GM21367 (cell line): ENCODE measurements at regions not wholly inside any gene's neighbourhood (a gene's known extent, or its start where the extent isn't known, plus 50 kb on each side); places are given as distances from the start of the nearest gene placed in this dataset.
"Not testable (repeated sequence)": the region's sequence is repeated elsewhere in the genome, so short reads cannot be mapped to it uniquely, and the experiment has no call there.

Experiments used
- ATAC-seq: cut with Tn5 transposase; IDR thresholded peaks from one replicate; pipeline ENCODE4 v1.9.1; 2021; ENCODE audit not compliant: unreplicated experiment

DNA sequence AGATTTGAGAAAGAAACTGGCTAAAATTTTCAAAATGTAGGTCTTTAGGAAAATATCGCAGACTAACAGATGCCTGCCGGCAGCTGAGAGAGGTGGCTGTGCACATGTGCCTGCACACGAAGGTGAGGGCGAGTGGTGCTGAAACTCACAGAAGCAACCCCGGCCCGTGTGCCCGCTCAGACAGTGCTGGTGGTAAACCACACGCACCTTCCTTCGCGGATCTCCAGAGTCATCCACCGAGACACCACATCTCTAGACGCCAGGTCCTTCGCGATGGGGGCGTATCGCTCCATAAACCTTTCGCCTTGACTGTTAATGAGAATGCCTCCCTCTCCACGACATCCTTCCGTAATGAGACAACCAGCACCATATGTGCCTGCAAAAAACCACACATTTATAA lies 68.5 kb upstream of the TNK2 start:
- ATAC-seq: not testable (repeated sequence)

DNA sequence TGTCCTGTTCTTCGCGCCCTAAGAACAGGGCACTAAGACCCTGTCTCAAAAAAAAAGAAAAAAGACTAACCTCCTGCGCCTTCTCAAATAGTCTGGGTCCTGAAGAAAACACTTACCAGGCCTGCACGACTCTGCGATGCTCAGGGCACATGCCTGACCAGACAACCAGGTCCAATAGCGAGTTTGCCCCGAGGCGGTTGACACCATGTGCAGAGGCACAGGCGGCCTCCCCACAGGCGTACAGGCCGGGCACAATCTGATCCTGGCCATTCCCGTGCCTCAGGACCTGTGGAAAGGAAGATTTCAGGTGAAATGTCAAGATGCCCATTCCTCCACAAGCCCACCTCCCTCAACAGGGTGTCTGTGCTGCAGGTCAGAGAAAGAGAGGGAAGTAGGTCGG lies 65.9 kb upstream of the TNK2 start:
- not testable (repeated sequence) for ATAC-seq

DNA sequence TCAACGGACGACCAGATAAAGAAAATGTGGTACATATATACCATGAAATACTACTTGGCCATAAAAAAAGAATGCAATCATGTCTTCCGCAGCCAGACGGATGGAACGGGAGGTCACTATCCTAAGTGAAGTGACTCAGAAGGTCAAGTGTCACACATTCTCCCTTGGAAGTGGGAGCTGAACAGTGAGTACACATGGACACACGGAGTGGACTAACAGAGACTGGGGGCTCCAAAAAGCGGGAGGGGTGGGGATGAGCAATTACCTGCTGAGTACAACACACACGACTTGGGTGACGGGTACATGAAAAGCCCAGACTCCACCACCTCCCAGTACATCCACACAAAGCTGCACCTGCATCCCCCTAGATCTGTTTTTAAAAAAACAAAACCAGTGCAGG lies 62.5 kb upstream of the TNK2 start:
- ATAC-seq: not testable (repeated sequence)

DNA sequence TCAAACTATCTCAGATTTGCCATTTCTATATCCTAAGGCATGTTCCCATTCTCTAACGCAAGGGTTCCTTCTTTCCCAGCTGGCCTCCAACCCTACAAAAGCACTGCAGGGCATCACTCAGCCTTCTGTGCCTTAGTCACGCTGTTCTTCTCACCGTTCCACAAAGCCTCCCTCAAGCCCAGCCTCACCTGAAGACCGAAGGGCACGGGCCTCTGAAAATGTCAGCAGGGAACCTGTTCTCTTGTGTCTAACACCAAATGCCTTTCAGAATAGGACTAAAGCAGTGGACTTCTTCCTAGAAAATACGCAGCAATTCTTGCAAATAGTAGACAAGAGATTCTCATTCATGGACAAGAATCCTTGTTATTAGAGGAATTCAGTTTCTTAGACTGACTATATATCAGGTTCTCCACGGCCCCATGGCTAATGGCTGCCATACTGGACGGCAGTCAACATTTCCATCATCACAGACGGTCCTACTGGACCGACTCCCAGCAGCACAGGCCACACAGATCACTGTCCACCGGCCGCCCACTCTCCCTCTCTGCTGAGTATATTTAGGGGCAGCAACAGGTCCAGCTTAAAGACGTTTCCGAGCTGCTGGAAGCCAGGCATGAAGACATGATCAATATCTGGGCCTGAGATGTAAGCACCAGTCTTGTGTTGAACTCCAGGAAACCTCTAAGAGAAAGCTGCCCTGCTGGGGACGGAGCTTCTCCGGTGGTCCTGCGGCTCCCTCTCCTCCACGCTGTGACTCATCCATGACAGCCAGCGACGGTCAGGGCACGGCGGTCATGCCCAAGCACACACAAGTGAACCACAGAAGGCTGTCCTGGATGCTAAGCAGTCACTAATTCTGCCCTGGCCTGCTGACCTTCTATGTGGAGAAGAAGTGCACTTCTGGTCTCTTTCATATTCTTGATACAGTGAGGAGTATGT lies 61.8 kb upstream of the TNK2 start:
- ATAC-seq: not testable (repeated sequence)

DNA sequence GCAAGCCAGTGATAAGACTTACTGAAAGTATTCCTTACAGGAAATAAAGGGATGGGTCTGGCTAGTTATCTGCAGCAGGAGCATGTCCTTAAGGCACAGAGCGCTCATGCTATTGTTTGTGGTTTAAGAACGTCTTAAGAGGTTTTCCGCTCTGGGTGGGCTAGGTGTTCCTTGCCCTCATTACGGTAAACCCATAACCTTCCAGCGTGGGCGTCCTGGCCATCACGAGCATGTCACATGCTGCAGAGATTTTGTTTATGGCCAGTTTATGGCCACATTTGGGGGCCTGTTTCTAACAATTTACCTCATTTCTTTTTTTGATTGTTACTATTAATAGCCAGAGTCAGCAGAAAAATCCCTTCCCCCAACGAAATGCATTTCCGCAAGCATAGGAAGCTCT lies 61.0 kb upstream of the TNK2 start:
- not testable (repeated sequence) for ATAC-seq

DNA sequence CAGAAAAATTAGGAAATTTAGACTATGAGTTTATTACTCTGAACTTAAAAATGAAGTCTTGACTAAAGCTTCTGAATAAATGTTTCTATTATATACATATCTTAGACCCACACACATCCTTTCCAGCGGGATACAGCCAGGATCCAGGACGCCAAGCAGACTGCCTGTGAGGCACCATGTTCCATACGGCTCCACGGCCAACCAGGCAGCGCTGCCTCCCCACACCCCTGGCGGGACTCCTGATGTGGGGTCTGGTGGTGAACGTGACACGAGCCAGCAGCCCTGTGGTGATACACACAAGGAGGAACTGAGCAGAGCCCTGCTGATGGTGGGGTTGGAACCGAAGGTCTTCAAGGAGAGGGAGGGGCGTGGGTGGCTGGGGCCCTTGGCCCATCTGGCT lies 59.8 kb upstream of the TNK2 start:
- ATAC-seq: not testable (repeated sequence)

DNA sequence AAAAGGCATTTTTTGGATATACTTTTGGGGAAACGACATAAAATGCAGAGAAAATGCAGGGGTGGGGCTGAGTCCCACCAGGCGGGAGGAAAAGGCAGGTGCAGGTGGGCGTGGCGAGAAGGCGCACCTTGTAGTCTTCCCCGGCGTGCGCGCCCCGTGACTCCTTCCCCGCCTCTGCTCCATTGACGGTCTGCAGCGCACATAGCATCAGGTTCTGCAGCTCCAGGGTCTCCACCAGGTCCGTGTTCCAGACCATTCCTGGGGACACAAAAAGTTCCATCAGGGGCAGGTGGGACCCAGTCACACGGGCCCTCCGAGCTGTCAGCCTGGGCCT lies 59.0 kb upstream of the TNK2 start:
- not testable (repeated sequence) for ATAC-seq

DNA sequence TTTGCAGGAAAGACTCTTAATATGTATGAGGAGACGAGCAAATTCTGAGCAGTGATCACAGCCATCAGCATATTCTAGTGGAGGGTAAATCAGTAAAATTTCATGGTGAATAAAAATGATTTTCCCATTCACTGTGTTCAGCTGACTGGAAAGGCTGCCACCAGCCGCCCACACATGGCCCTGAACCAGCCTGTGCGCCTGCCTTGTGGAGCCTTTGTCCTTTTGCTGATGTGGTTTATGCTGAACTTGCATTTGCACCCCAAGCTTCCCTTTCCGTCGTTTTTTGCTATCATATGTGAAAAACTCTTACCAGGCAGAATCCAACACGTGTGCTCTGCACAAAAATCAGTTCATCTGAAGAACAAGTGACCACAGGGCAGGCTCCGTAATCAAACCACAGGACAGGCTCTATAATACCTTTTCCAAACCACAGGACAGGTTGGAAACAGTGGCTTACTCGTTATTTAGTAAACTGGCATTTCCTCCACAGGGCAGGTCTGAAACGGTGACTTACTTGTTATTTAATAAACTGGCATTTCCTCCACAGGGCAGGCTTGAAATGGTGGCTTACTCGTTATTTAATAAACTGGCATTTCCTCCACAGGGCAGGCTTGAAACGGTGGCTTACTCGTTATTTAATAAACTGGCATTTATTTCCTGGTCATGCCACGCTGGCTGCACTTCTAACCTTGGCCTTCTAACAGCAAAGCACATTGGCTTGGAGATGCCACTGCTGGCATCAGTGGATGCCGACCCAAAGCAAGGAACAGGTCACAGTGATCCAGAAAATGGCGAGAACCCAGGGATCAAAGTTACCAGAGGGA lies 58.4 kb upstream of the TNK2 start:
- ATAC-seq: not testable (repeated sequence)

DNA sequence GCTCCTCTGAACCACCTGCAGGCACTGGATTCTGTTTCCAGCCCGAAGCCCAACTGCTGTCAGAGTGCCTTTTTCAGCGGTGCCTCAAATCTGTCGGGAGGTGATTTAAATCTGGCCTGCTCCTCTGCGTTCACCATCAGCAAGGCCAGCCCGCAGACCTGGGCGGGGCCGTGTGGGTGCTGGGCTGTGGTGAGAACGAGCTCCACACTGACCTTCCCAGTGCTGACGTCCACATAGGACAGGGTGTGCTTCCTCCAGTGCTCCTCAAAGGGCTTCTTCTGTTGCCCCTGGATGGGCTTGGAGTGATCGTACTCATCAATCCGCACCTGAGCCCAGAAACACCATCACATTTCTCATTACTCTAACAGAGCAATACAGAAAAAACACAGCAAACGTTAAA lies 56.9 kb upstream of the TNK2 start:
- not testable (repeated sequence) for ATAC-seq

DNA sequence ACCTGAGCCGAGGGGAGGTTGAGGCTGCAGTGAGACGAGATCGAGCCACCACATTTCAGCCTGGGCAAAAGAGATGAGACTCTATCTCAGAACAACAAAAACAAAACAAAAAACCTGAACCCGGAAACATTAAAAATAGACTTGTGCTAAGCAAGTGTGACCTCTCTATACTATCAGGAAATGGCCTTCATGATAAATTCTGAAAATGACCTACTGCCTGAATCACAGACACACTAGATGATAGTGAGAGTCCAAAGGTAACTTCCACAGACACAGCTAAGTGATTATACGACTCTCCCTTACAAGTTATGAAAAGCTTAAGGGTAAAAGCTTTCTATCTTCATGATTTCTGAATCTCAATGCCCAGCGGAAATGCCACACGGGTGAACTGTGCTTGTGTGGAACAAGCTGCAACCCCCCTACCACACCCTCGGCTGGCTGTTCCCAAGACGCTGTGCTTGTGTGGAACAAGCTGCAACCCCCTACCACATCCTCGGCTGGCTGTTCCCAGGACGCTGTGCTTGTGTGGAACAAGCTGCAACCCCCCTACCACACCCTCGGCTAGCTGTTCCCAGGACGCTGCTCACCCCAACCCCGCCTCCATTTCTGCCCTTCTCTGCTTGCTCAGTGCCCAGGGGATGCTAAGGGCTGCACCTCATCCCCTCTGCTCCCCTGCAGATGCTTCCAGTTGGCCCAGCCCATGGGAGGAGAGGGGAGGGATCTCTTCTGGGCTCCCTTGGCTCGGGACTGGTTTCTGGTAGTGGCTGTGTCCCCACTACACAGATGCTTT lies 56.2 kb upstream of the TNK2 start:
- ATAC-seq: not testable (repeated sequence)

DNA sequence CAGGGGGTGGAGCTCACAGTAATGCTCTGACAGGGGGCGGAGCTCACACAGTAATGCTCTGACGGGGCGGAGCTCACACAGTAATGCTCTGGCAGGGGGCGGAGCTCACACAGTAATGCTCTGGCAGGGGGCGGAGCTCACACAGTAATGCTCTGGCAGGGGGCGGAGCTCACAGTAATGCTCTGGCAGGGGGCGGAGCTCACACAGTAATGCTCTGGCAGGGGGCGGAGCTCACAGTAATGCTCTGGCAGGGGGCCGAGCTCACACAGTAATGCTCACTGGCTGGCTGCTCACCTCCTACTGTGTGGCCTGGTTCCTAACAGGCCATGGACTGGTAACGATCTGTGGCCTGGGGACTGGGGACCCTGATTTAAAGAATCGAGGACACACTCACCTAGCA lies 53.9 kb upstream of the TNK2 start:
- not testable (repeated sequence) for ATAC-seq

DNA sequence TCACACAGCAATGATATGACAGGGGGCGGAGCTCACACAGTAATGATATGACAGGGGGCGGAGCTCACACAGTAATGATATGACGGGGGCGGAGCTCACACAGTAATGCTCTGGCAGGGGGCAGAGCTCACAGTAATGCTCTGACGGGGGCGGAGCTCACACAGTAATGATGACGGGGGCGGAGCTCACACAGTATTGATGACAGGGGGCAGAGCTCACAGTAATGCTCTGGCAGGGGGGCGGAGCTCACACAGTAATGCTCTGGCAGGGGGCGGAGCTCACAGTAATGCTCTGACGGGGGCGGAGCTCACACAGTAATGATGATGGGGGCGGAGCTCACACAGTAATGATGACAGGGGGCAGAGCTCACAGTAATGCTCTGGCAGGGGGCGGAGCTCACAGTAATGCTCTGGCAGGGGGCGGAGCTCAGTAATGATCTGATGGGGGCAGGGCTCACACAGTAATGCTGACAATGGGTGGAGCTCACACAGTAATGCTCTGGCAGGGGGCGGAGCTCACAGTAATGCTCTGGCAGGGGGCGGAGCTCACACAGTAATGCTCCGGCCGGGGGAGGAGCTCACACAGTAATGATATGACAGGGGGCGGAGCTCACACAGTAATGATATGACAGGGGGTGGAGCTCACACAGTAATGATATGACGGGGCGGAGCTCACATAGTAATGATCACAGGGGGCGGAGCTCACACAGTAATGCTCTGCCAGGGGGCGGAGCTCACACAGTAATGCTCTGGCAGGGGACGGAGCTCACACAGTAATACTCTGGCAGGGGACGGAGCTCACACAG lies 52.8 kb upstream of the TNK2 start:
- not testable (repeated sequence) for ATAC-seq

DNA sequence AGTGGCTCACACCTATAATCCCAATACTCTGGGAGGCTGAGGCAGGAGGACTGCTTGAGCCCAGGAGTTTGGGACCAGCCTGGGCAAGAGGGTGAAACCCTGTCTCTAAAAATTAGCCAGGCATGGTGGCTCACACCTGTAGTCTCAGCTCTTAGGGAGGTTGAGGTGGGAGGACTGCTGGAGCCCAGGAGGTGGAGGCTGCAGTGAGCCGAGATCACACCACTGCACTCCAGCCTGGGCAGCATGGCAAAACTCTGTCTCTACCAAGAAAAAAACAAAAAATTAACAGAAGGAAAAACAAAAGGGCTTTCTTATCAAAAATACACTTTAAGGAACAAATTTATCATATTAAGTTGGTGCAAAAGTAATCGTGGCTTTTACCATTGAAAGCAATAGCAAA lies 51.8 kb upstream of the TNK2 start:
- ATAC-seq: not testable (repeated sequence)

DNA sequence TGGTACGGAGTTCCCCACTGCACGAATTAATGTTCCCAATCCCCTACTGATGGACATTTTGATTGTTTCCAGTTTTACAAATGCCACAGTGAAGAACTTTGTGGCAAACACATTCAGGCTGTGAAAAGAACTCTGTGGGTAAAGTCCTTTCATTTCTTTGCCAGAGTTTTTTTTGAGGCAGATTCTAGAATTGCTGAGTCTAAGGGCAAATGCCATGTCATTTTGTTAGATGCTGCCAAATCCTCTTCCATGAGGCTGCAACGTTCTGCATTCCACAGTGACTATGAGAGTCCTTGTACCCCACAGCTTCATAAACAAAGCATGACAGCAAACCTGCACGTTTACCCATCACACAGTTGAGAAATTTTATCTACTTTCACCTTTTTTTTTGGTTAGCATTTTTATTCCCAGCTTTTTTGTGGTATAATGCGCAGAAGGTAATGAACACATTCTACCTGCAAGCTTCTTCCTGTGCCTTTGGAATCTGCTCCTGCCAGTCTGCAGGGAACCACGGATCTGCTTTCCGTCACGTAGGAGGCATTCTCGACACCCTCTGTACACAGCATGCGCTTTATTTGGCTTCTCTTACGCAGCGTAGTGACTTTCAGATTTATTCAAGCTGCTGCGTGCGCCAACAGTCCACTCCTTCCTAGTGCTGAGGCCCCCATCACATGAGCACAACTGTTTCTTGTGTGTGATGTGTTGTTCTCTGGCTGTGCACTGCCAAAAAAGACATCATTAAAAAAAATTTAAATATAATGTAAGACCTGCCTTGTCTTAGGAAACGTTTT lies 51.2 kb upstream of the TNK2 start:
- not testable (repeated sequence) for ATAC-seq

DNA sequence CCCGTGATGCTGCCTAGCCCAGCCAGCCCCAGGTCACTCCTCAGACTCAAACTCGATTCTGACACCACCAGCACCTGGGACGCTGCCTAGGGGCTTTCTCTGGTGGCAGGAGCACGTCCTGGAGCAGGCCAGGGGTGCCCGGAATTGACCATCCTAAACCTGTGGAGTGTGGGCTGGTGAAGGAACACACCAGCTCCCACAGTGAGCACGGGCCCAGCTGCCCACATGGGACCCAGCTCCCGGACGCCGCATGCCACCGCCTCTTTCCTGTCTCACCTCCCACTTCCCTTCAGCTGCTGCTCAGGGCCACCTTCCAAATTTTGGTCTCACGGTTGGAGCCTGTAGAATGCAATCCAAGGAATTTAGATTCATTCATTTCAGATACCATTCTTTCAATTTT lies 50.4 kb upstream of the TNK2 start:
- ATAC-seq: not testable (repeated sequence)
